Right atrium auricular region (tissue), 2 donors: ENCODE measurements at regions not wholly inside any gene's neighbourhood (a gene's known extent, or its start where the extent isn't known, plus 50 kb on each side); places are given as distances from the start of the nearest gene placed in this dataset.

ENCODE experiments used
- DNase-seq: peaks from one replicate; pipeline ENCODE4 v3.0.0-alpha.2; 2019; ENCODE audit warnings: low spot score
- H3K27ac ChIP-seq, 2 donors: fragments of 200-600 bp; sonication (generic); 1 replicate in 1 of 2; 2 replicates in 1 of 2; pipeline ENCODE4 v1.5.1; 2016 to 2019
- H3K27me3 ChIP-seq, 2 donors: fragments of 200-600 bp; sonication (generic); one replicate each; pipeline versions ENCODE4 v1.5.1 to v1.6.0; 2017 to 2019
- H3K36me3 ChIP-seq: fragments of 200-600 bp; sonication (generic); one replicate; pipeline ENCODE4 v1.5.1; 2016
- H3K4me1 ChIP-seq, 2 donors: fragments of 200-600 bp; sonication (generic); one replicate each; pipeline versions ENCODE4 v1.5.1 to v1.6.0; 2017 to 2019
- H3K4me3 ChIP-seq, 2 donors: fragments of 200-600 bp; sonication (generic); 1 replicate in 1 of 2; 2 replicates in 1 of 2; pipeline ENCODE4 v1.5.1; 2017 to 2019; ENCODE audit warnings: mild to moderate bottlenecking in 1 of 2, moderate library complexity in 1 of 2
- H3K9me3 ChIP-seq, 2 donors: fragments of 200-600 bp; sonication (generic); one replicate each; pipeline ENCODE4 v1.5.1; 2019
- CTCF ChIP-seq, 2 donors: fragments of 200-600 bp; sonication (generic); IDR thresholded peaks; one replicate each; pipeline ENCODE4 v1.5.1; 2019; ENCODE audit warnings: antibody characterized with exemption in 2 of 2

- peaks cover 0 to 16% of the 10 kb centered on the region in 2 donors for H3K4me1 ChIP-seq
- H3K27ac ChIP-seq, result no peak overlapping the region
- no peak overlapping the region for H3K4me3 ChIP-seq
- no peak for DNase-seq
- H3K36me3 ChIP-seq, result no peaks in the 10 kb centered on the region
- H3K27me3 ChIP-seq, result no peaks in the 10 kb centered on the region
- no peaks in the 10 kb centered on the region for H3K9me3 ChIP-seq
- no peak for TF ChIP-seq CTCF (IDR thresholded peaks at IDR 0.05)
Observed at GRCh38 chr2:217513258-217513657, 489.5 kb downstream of the TNS1 start.

- TF ChIP-seq CTCF (IDR thresholded peaks at IDR 0.05), result no peak
- H3K9me3 ChIP-seq, result no peaks in the 10 kb centered on the region
- no peaks in the 10 kb centered on the region for H3K27me3 ChIP-seq
- no peak for DNase-seq
- no peaks in the 10 kb centered on the region for H3K36me3 ChIP-seq
- no peak overlapping the region for H3K4me3 ChIP-seq
- H3K4me1 ChIP-seq, result peaks cover 0 to 16% of the 10 kb centered on the region in 2 donors
- no peak overlapping the region for H3K27ac ChIP-seq
Observed at GRCh38 chr2:217512728-217513127, 490.1 kb downstream of the TNS1 start.

- Histone ChIP-seq H3K36me3 (no peaks in the 10 kb centered on the region), H3K9me3 (no peaks in the 10 kb centered on the region), H3K27ac (no peak overlapping the region), H3K4me3 (no peak overlapping the region), H3K4me1 (peaks cover 0 to 16% of the 10 kb centered on the region in 2 donors), H3K27me3 (no peaks in the 10 kb centered on the region)
- no peak for DNase-seq
- TF ChIP-seq CTCF (IDR thresholded peaks at IDR 0.05), result no peak
Observed at GRCh38 chr2:217512259-217512658, 490.5 kb downstream of the TNS1 start.

- Histone ChIP-seq H3K4me3 (no peak overlapping the region), H3K27me3 (no peaks in the 10 kb centered on the region), H3K4me1 (peaks cover 0 to 16% of the 10 kb centered on the region in 2 donors), H3K36me3 (no peaks in the 10 kb centered on the region), H3K27ac (no peak overlapping the region), H3K9me3 (no peaks in the 10 kb centered on the region)
- no peak for TF ChIP-seq CTCF (IDR thresholded peaks at IDR 0.05)
- DNase-seq, result no peak
Observed at GRCh38 chr2:217511850-217512249, 490.9 kb downstream of the TNS1 start.

- Histone ChIP-seq H3K9me3 (no peaks in the 10 kb centered on the region), H3K36me3 (no peaks in the 10 kb centered on the region), H3K27me3 (no peaks in the 10 kb centered on the region), H3K4me1 (peaks cover 0 to 16% of the 10 kb centered on the region in 2 donors), H3K4me3 (no peak overlapping the region), H3K27ac (no peak overlapping the region)
- TF ChIP-seq CTCF (IDR thresholded peaks at IDR 0.05), result peak; percentile 49 to 75
- peak; percentile 67 for DNase-seq
Observed at GRCh38 chr2:217510771-217511291, 492.0 kb downstream of the TNS1 start.

- no peak for TF ChIP-seq CTCF (IDR thresholded peaks at IDR 0.05)
Observed at GRCh38 chr2:217505303-217505702, 497.5 kb downstream of the TNS1 start.

More at GRCh38 chr2:217505303-217505702, 497.5 kb downstream of the TNS1 start:
- no peaks in the 10 kb centered on the region for H3K27me3 ChIP-seq
- H3K27ac ChIP-seq, result no peak overlapping the region
- DNase-seq, result no peak
- no peaks in the 10 kb centered on the region for H3K36me3 ChIP-seq
- H3K4me3 ChIP-seq, result no peak overlapping the region
- H3K9me3 ChIP-seq, result no peaks in the 10 kb centered on the region
- H3K4me1 ChIP-seq, result peaks cover 0 to under 1% of the 10 kb centered on the region in 2 donors
